Myocyte (in vitro differentiated cells): ENCODE measurements at regions not wholly inside any gene's neighbourhood (a gene's known extent, or its start where the extent isn't known, plus 50 kb on each side); places are given as distances from the start of the nearest gene placed in this dataset.
"Not testable (repeated sequence)": the region's sequence is repeated elsewhere in the genome, so short reads cannot be mapped to it uniquely, and the experiment has no call there.

Experiments
- DNase-seq: peaks from one replicate; pipeline ENCODE4 v3.0.0-alpha.2; 2012; ENCODE audit warnings: low read depth

- DNase-seq = no peak
Observed at GRCh38 chr18:43341014-43341413, 63.7 kb upstream of the SYT4 start.

GRCh38 chr18:43350176-43350575, 72.9 kb upstream of the SYT4 start:
- DNase-seq = no peak

- no peak for DNase-seq
Observed at GRCh38 chr18:43364535-43364934, 87.2 kb upstream of the SYT4 start.

- no peak for DNase-seq
Observed at GRCh38 chr18:43367895-43368294, 90.6 kb upstream of the SYT4 start.

GRCh38 chr18:43369311-43369710, 92.0 kb upstream of the SYT4 start:
- not testable (repeated sequence) for DNase-seq

GRCh38 chr18:43372773-43373172, 95.5 kb upstream of the SYT4 start:
- DNase-seq = no peak

GRCh38 chr18:43380104-43380672, 102.9 kb upstream of the SYT4 start:
- no peak for DNase-seq

- DNase-seq = no peak
Observed at GRCh38 chr18:43382641-43383403, 105.5 kb upstream of the SYT4 start.

- peak; percentile 2 for DNase-seq
Observed at GRCh38 chr18:43389163-43389562, 111.9 kb upstream of the SYT4 start.

GRCh38 chr18:43392168-43392567, 114.9 kb upstream of the SYT4 start:
- no peak for DNase-seq

- DNase-seq = peak; percentile 8
Observed at GRCh38 chr18:43393174-43393573, 115.9 kb upstream of the SYT4 start.

GRCh38 chr18:43396266-43396665, 119.0 kb upstream of the SYT4 start:
- peak; percentile 25 for DNase-seq

GRCh38 chr18:43398601-43399000, 121.3 kb upstream of the SYT4 start:
- no peak for DNase-seq

- peak; percentile 15 for DNase-seq
Observed at GRCh38 chr18:43405097-43405496, 127.8 kb upstream of the SYT4 start.

GRCh38 chr18:43414006-43414405, 136.7 kb upstream of the SYT4 start:
- no peak for DNase-seq

- DNase-seq = no peak
Observed at GRCh38 chr18:43420091-43420490, 142.8 kb upstream of the SYT4 start.

GRCh38 chr18:43420950-43421349, 143.7 kb upstream of the SYT4 start:
- DNase-seq = peak; percentile 6

- peak; percentile 36 for DNase-seq
Observed at GRCh38 chr18:43422518-43422917, 145.2 kb upstream of the SYT4 start.

- no peak for DNase-seq
Observed at GRCh38 chr18:43435851-43436250, 158.6 kb upstream of the SYT4 start.

GRCh38 chr18:43442131-43442530, 164.8 kb upstream of the SYT4 start:
- DNase-seq = no peak

GRCh38 chr18:43442571-43442970, 165.3 kb upstream of the SYT4 start:
- DNase-seq = peak; percentile 10

GRCh38 chr18:43465483-43465882, 188.2 kb upstream of the SYT4 start:
- DNase-seq = no peak

- no peak for DNase-seq
Observed at GRCh38 chr18:43471873-43472272, 194.6 kb upstream of the SYT4 start.
